SK-N-SH (cell line): ENCODE measurements at regions not wholly inside any gene's neighbourhood (a gene's known extent, or its start where the extent isn't known, plus 50 kb on each side); places are given as distances from the start of the nearest gene placed in this dataset.

Experiments used
- CTCF ChIA-PET: fragments of 300-600, 350-600 bp; formaldehyde crosslinking; extraction: SDS; loops from one replicate; lab custom pipeline; 2021; lab: Yijun Ruan, JAX
- POLR2A ChIA-PET: fragments of 350-600 bp; sonication (Branson Sonifier 250); formaldehyde crosslinking; extraction: SDS; loops from one replicate; lab custom pipeline; 2020; ENCODE audit warnings: antibody characterized with exemption, inconsistent platforms; lab: Yijun Ruan, JAX
- DNase-seq: peaks from one replicate; pipeline ENCODE4 v3.0.0; 2012
- H2AFZ ChIP-seq: fragments of 200-600 bp; sonication (generic); 2 replicates; pipeline ENCODE4 v1.8.1; 2016; ENCODE audit warnings: antibody characterized with exemption, mild to moderate bottlenecking, low read depth
- H3F3A ChIP-seq: fragments of 200-600 bp; sonication (generic); replicated peaks from 2 replicates; pipeline ENCODE3; 2016; ENCODE audit warnings: antibody characterized with exemption, mild to moderate bottlenecking; ENCODE audit not compliant: insufficient read depth
- H3K27ac ChIP-seq, 2 experiments: fragments of 200-500 bp in 1 of 2; fragments of 200-600 bp in 1 of 2; sonication (Bioruptor generic) in 1 of 2; sonication (generic), shearing (Covaris generic) in 1 of 2; 2 replicates each; pipeline versions ENCODE4 v1.5.1 to v1.6.1; 2014 to 2016; ENCODE audit warnings: low read depth in 2 of 2, inconsistent platforms in 1 of 2, low read length in 1 of 2, mild to moderate bottlenecking in 1 of 2, mixed read lengths in 1 of 2
- H3K27me3 ChIP-seq: fragments of 200-600 bp; sonication (generic), shearing (Covaris generic); 2 replicates; pipeline ENCODE4 v1.6.1; 2016; ENCODE audit warnings: mixed run types; ENCODE audit not compliant: insufficient read depth
- H3K36me3 ChIP-seq, 2 experiments: fragments of 200-500 bp in 1 of 2; fragments of 200-600 bp in 1 of 2; sonication (Bioruptor generic) in 1 of 2; sonication (generic) in 1 of 2; replicated peaks in 1 of 2; 2 replicates each; pipeline versions ENCODE3 to v1.5.1; 2014 to 2016; ENCODE audit warnings: low read length in 1 of 2, mild to moderate bottlenecking in 1 of 2; ENCODE audit not compliant: insufficient read depth in 2 of 2, control insufficient read depth in 1 of 2
- H3K4me1 ChIP-seq, 2 experiments: fragments of 200-500 bp in 1 of 2; fragments of 200-600 bp in 1 of 2; sonication (Bioruptor generic) in 1 of 2; sonication (generic), shearing (Covaris generic) in 1 of 2; 2 replicates each; pipeline versions ENCODE4 v1.5.1 to v1.6.1; 2014 to 2016; ENCODE audit warnings: low read depth in 1 of 2, low read length in 1 of 2, mixed run types in 1 of 2; ENCODE audit not compliant: insufficient read depth in 2 of 2, control insufficient read depth in 1 of 2
- H3K4me2 ChIP-seq: fragments of 200-600 bp; sonication (generic), shearing (Covaris generic); 2 replicates; pipeline ENCODE4 v1.6.1; 2017; ENCODE audit warnings: mixed run types
- H3K4me3 ChIP-seq, 2 experiments: fragments of 200-500 bp in 1 of 2; fragments of 200-600 bp in 1 of 2; sonication (Bioruptor generic) in 1 of 2; sonication (generic), shearing (Covaris generic) in 1 of 2; 2 replicates each; pipeline versions ENCODE4 v1.5.1 to v1.8.1; 2014 to 2016; ENCODE audit warnings: low read depth in 2 of 2, inconsistent platforms in 1 of 2, low read length in 1 of 2, mild to moderate bottlenecking in 1 of 2, mixed read lengths in 1 of 2, moderate library complexity in 1 of 2
- H3K79me2 ChIP-seq: fragments of 200-600 bp; sonication (generic); 2 replicates; pipeline ENCODE4 v1.8.1; 2017; ENCODE audit warnings: mild to moderate bottlenecking; ENCODE audit not compliant: insufficient read depth
- H3K9ac ChIP-seq: fragments of 200-600 bp; sonication (generic); 2 replicates; pipeline ENCODE4 v1.6.1; 2017; ENCODE audit warnings: mixed run types
- H3K9me2 ChIP-seq: fragments of 200-600 bp; sonication (generic); 2 replicates; pipeline ENCODE4 v1.6.1; 2017; ENCODE audit warnings: mixed run types
- H3K9me3 ChIP-seq: fragments of 200-600 bp; sonication (generic); 2 replicates; pipeline ENCODE4 v1.6.1; 2017; ENCODE audit warnings: mixed run types, mild to moderate bottlenecking, moderate library complexity
- H4K20me1 ChIP-seq: fragments of 200-600 bp; sonication (generic); 2 replicates; pipeline ENCODE4 v1.6.1; 2017; ENCODE audit warnings: mild to moderate bottlenecking, mixed run types; ENCODE audit not compliant: insufficient read depth
- CHD2 ChIP-seq: fragments of 150-350 bp; IDR thresholded peaks from 2 replicates; pipeline ENCODE4 v1.6.1; 2018; ENCODE audit warnings: low read length; ENCODE audit not compliant: partially characterized antibody
- EP300 ChIP-seq, 2 experiments: IDR thresholded peaks; 2 replicates each; pipeline versions ENCODE4 v1.4.0 to v1.6.1; 2012; ENCODE audit warnings: borderline replicate concordance in 1 of 2, low read depth in 1 of 2, low read length in 1 of 2
- EZH2phosphoT487 ChIP-seq: fragments of 200-600 bp; sonication (generic); IDR thresholded peaks from 2 replicates; pipeline ENCODE4 v1.6.1; 2017; ENCODE audit warnings: low read depth, mixed run types, mild to moderate bottlenecking, antibody characterized with exemption, moderate library complexity, borderline replicate concordance
- FOSL2 ChIP-seq: IDR thresholded peaks from 2 replicates; pipeline ENCODE4 v1.4.0; 2012; ENCODE audit warnings: low read depth, mild to moderate bottlenecking, moderate library complexity, borderline replicate concordance
- FOXJ3 ChIP-seq: sonication (generic); formaldehyde crosslinking; IDR thresholded peaks from 2 replicates; pipeline ENCODE4 v1.5.1; 2020; ENCODE audit warnings: mild to moderate bottlenecking, missing genetic modification reagents
- GATA2 ChIP-seq: sonication (generic); formaldehyde crosslinking; IDR thresholded peaks from 2 replicates; pipeline ENCODE4 v1.5.0; 2020; ENCODE audit warnings: mild to moderate bottlenecking, missing genetic modification reagents
- NFIC ChIP-seq: IDR thresholded peaks from 2 replicates; pipeline ENCODE4 v1.4.0; 2012; ENCODE audit warnings: borderline replicate concordance
- POLR2AphosphoS5 ChIP-seq: IDR thresholded peaks from 2 replicates; pipeline ENCODE4 v1.6.1; 2012; ENCODE audit warnings: low read depth, low read length
- TAF1 ChIP-seq: IDR thresholded peaks from 2 replicates; pipeline ENCODE4 v1.6.1; 2012; ENCODE audit warnings: low read depth, mild to moderate bottlenecking, low read length, moderate library complexity, borderline replicate concordance
- TCF12 ChIP-seq: IDR thresholded peaks from 2 replicates; pipeline ENCODE4 v1.4.0; 2012
- USF2 ChIP-seq: fragments of 150-350 bp; IDR thresholded peaks from 2 replicates; pipeline ENCODE4 v1.6.1; 2017; ENCODE audit warnings: antibody characterized with exemption, low read length, low read depth, borderline replicate concordance
- YY1 ChIP-seq: IDR thresholded peaks from 2 replicates; pipeline ENCODE4 v1.4.0; 2012; ENCODE audit warnings: low read depth, mild to moderate bottlenecking
- WGBS: methylation state at CpG from one replicate; pipeline ENCODE4 v1.1.6; 2017; ENCODE audit warnings: low lambda C conversion rate; 5-methylcytosine and 5-hydroxymethylcytosine counted together
- TF ChIP-seq, protein P1 (sequence below): IDR thresholded peaks from 2 replicates; pipeline ENCODE4 v1.6.1; 2012; ENCODE audit warnings: mild to moderate bottlenecking, low read depth, low read length, moderate library complexity
- TF ChIP-seq, protein P2 (sequence below): IDR thresholded peaks from 2 replicates; pipeline ENCODE4 v1.4.0; 2012; ENCODE audit warnings: low read depth, borderline replicate concordance

DNA sequence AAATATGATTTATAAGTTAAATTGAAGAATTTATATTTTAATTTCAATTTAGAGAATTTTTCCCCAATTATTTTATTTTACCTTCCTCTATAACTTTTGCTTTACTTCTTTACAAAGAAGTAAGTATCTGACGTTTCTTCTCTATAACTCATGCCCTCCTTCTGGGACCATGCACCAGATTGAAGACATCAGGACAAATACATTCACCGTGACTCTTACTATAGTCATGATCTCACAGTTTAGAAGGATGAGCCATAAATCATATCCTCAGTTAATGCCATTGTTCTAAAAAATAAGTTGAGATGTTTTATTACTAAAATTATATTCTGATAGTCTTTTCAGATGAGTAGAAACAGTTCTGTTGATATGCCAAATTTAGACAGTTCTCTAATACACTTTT is 279.3 kb downstream of the TMX3 start:
- H3K9ac ChIP-seq, result no peak overlapping the region
- no peaks in the 10 kb centered on the region for H3F3A ChIP-seq
- TF ChIP-seq, protein P1, sequence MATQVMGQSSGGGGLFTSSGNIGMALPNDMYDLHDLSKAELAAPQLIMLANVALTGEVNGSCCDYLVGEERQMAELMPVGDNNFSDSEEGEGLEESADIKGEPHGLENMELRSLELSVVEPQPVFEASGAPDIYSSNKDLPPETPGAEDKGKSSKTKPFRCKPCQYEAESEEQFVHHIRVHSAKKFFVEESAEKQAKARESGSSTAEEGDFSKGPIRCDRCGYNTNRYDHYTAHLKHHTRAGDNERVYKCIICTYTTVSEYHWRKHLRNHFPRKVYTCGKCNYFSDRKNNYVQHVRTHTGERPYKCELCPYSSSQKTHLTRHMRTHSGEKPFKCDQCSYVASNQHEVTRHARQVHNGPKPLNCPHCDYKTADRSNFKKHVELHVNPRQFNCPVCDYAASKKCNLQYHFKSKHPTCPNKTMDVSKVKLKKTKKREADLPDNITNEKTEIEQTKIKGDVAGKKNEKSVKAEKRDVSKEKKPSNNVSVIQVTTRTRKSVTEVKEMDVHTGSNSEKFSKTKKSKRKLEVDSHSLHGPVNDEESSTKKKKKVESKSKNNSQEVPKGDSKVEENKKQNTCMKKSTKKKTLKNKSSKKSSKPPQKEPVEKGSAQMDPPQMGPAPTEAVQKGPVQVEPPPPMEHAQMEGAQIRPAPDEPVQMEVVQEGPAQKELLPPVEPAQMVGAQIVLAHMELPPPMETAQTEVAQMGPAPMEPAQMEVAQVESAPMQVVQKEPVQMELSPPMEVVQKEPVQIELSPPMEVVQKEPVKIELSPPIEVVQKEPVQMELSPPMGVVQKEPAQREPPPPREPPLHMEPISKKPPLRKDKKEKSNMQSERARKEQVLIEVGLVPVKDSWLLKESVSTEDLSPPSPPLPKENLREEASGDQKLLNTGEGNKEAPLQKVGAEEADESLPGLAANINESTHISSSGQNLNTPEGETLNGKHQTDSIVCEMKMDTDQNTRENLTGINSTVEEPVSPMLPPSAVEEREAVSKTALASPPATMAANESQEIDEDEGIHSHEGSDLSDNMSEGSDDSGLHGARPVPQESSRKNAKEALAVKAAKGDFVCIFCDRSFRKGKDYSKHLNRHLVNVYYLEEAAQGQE, result no peak
- TF ChIP-seq TCF12 (no peak), NFIC (no peak), EZH2phosphoT487 (no peak), FOSL2 (no peak), FOXJ3 (CRISPR knock-in tag) (no peak), USF2 (no peak), YY1 (no peak), EP300 (IDR thresholded peaks at IDR 0.05; ENCODE audit: borderline replicate concordance in 1 of 2, low read depth in 1 of 2, low read length in 1 of 2) (no peak), TAF1 (no peak), CHD2 (no peak), POLR2AphosphoS5 (no peak), GATA2 (no peak)
- TF ChIP-seq, protein P2, sequence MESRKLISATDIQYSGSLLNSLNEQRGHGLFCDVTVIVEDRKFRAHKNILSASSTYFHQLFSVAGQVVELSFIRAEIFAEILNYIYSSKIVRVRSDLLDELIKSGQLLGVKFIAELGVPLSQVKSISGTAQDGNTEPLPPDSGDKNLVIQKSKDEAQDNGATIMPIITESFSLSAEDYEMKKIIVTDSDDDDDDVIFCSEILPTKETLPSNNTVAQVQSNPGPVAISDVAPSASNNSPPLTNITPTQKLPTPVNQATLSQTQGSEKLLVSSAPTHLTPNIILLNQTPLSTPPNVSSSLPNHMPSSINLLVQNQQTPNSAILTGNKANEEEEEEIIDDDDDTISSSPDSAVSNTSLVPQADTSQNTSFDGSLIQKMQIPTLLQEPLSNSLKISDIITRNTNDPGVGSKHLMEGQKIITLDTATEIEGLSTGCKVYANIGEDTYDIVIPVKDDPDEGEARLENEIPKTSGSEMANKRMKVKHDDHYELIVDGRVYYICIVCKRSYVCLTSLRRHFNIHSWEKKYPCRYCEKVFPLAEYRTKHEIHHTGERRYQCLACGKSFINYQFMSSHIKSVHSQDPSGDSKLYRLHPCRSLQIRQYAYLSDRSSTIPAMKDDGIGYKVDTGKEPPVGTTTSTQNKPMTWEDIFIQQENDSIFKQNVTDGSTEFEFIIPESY, result no peak
- TF ChIP-seq, all 33 proteins: peak for 0
- no peak overlapping the region for H3K4me2 ChIP-seq
- H2AFZ ChIP-seq, result no peak overlapping the region
- no peaks in the 10 kb centered on the region for H3K27me3 ChIP-seq
- no peaks in the 10 kb centered on the region for H3K9me2 ChIP-seq
- H3K4me3 ChIP-seq, result no peak overlapping the region
- POLR2A ChIA-PET, result no interaction called here
- no peak overlapping the region for H3K27ac ChIP-seq
- DNase-seq, result no peak
- 79% methylated on average over 2 of the region's 2 CpGs for WGBS
- CTCF ChIA-PET, result no interaction called here
- no peaks in the 10 kb centered on the region for H3K36me3 ChIP-seq
- no peaks in the 10 kb centered on the region for H3K9me3 ChIP-seq
- H3K4me1 ChIP-seq, result peaks cover 0 to 26% of the 10 kb centered on the region in 2 experiments; a peak in 2 of 4 replicates
- no peaks in the 10 kb centered on the region for H4K20me1 ChIP-seq
- no peaks in the 10 kb centered on the region for H3K79me2 ChIP-seq
